GM21529 (cell line): ENCODE measurements at regions not wholly inside any gene's neighbourhood (a gene's known extent, or its start where the extent isn't known, plus 50 kb on each side); places are given as distances from the start of the nearest gene placed in this dataset.
"Not testable (repeated sequence)": the region's sequence is repeated elsewhere in the genome, so short reads cannot be mapped to it uniquely, and the experiment has no call there.

Experiments
- ATAC-seq: cut with Tn5 transposase; IDR thresholded peaks from one replicate; pipeline ENCODE4 v1.9.1; 2021; ENCODE audit not compliant: unreplicated experiment

DNA sequence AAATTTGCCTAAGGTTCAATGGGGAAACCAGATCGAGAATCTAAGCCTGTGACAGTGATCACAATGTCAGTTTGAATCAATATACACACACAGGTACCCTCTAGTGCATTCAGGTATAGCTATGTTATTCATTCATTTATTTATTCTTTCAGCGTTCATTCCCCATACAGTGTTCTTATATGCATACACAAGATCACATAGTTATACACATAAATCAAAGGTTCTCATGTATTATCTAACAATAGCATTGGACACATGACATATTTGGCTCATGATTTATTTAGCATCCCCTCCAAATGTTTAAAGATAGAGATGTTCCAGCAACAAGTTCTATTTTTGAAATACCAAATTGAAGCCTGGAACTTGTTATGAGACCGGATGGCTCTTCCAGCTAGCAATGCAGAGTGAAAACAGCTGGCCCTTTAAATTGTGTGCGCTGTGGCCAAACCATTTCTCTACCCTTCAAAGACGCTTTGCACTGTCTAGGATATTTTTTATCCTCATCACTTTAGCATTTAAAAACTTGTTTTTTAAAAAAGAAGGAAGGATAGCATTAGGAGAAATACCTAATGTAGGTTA is 131.0 kb downstream of the ATXN3L start:
- no peak for ATAC-seq

DNA sequence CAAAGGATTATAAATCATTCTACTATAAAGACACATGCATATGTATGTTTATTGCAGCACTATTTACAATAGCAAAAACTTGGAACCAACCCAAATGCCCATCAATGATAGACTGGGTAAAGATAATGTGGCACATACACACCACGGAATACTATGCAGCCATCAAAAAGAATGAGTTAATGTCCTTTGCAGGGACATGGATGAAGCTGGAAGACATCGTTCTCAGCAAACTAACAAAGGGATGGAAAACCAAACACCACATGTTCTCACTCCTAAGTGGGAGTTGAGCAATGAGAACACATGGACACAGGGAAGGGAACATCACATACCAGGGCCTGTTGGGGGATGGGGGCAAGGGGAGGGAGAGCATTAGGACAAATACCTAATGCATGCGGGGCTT is 133.2 kb downstream of the ATXN3L start:
- not testable (repeated sequence) for ATAC-seq

- no peak for ATAC-seq
These were observed 136.4 kb upstream of the FAM9C start for GRCh38 chrX:13180807-13181206.

DNA sequence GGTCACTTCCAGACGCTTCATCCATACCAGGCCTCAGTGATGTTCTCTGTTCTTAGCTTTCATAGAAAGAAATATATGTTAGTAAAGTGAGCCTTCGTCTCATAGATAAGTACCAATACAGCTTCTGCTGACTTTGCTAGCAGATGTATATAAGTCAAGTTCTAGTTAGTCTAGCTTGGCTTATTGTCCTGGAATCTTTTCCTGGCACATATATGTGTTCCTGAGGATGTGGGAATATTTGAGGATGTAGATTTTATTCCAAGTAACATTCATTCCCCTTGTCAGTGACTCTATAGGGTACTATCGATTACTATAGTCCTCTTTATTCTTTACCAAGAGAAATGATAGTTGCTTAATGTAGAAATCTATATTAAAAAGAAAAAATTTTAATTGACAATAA is 135.2 kb upstream of the FAM9C start:
- ATAC-seq, result no peak

- ATAC-seq, result no peak
These were observed 134.7 kb upstream of the FAM9C start for GRCh38 chrX:13179100-13179499.

- no peak for ATAC-seq
These were observed 133.6 kb upstream of the FAM9C start for GRCh38 chrX:13177921-13178566.

- ATAC-seq, result no peak
These were observed 130.6 kb upstream of the FAM9C start for GRCh38 chrX:13175056-13175455.

GRCh38 chrX:13170966-13171558 is 126.6 kb upstream of the FAM9C start:
- ATAC-seq, result no peak

DNA sequence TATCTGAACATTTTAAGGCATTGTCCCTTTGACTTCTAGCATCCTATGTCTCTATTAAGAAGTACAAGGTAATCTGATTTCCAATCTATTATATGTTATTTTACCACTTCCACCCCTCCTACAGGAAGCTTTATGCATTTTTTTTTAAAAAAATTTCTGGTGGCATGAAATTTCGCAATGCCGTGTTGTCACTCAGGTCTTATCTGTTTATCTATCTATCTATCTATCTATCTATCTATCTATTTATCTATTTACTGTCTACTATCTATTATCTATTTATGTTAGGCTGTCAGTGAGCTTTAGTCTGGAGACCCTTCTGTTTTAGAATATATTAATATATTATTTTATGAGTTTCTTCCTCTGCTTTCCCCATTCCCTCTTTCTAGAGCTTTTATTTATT is 125.3 kb upstream of the FAM9C start:
- no peak for ATAC-seq

- no peak for ATAC-seq
These were observed 123.8 kb upstream of the FAM9C start for GRCh38 chrX:13168269-13168668.

GRCh38 chrX:13167481-13168231 is 123.2 kb upstream of the FAM9C start:
- ATAC-seq, result no peak

GRCh38 chrX:13165266-13166189 is 121.1 kb upstream of the FAM9C start:
- no peak for ATAC-seq

DNA sequence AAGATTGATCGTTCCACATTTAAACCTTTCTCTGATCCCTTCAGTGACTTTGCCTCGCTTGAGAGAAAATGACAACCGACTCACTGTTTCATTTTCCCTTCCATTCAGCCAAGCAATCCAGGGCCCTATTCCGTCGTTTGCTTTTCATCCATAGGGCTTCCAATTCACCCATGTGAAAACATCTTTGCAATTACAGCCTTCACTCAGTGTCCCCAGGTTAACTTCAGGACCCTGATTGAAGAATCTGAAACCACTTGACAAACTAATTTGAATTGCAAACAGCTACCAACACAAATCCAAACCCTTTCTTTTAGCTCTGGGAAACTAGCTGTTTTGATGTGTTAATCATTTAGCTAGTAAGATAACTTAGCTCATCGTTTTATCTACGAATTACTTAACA is 120.2 kb upstream of the FAM9C start:
- ATAC-seq, result no peak

GRCh38 chrX:13162772-13163410 is 118.5 kb upstream of the FAM9C start:
- no peak for ATAC-seq

DNA sequence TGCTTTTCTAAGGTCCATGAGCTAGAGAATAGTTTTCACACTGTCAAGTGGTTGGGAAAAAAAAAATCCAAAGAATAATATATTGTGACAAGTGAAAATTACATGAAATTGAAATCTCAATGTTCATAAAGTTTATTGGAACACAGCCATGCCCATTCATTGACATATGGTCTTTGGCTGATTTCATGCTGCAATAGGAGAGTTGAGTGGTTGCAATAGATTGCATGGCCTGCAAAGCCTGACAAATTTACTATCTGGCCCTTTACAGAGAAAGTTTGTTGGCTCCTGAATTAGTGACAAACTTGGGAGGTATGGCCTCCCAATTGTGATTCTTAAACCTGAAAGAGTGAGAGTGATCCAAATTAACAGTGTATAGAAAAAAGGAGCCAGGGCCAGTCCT is 115.5 kb upstream of the FAM9C start:
- no peak for ATAC-seq

DNA sequence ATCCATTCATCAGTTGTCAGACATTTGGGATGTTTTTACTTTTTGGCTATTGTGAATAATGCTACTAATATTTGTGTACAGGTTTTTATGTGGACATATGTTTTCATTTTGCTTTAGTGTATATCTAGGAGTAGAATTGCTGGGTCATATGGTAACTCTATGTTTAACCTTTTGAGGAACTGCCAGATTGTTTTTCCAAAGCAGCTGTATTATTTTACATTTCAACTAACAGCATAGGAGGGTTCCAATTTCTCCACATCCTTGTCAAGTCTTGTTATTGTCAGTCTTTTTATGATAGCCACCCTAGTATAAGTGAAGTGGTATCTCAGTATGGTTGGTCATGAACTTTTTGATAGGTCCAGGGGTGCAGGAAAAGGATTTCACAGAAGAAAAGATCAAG is 114.5 kb upstream of the FAM9C start:
- no peak for ATAC-seq

GRCh38 chrX:13155550-13155949 is 111.1 kb upstream of the FAM9C start:
- not testable (repeated sequence) for ATAC-seq

DNA sequence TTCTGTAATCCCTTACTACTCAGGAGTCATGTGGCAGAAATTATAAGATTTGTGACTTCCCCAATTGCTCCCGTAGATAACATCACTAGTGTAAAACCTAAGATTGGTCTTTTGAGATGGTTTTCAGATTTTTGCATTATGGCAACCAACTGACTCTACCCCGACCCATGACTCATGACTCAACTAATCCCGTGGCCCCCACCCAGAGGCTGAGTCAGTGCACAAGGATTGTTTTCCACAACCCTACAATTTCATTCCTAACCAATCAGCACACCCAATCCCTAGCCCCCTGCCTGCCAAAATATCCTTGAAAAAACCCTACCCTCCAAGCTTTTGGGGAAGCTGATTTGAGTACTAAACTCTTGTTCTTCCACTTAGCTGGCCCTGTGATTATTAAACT is 109.4 kb upstream of the FAM9C start:
- ATAC-seq, result no peak

GRCh38 chrX:13152518-13153185 is 108.2 kb upstream of the FAM9C start:
- ATAC-seq, result no peak
